HS-5 (cell line): ENCODE measurements at regions not wholly inside any gene's neighbourhood (a gene's known extent, or its start where the extent isn't known, plus 50 kb on each side); places are given as distances from the start of the nearest gene placed in this dataset.

Source experiments
- DNase-seq: peaks from one replicate; pipeline ENCODE4 v3.0.0-alpha.2; 2012; ENCODE audit warnings: low read depth

DNA sequence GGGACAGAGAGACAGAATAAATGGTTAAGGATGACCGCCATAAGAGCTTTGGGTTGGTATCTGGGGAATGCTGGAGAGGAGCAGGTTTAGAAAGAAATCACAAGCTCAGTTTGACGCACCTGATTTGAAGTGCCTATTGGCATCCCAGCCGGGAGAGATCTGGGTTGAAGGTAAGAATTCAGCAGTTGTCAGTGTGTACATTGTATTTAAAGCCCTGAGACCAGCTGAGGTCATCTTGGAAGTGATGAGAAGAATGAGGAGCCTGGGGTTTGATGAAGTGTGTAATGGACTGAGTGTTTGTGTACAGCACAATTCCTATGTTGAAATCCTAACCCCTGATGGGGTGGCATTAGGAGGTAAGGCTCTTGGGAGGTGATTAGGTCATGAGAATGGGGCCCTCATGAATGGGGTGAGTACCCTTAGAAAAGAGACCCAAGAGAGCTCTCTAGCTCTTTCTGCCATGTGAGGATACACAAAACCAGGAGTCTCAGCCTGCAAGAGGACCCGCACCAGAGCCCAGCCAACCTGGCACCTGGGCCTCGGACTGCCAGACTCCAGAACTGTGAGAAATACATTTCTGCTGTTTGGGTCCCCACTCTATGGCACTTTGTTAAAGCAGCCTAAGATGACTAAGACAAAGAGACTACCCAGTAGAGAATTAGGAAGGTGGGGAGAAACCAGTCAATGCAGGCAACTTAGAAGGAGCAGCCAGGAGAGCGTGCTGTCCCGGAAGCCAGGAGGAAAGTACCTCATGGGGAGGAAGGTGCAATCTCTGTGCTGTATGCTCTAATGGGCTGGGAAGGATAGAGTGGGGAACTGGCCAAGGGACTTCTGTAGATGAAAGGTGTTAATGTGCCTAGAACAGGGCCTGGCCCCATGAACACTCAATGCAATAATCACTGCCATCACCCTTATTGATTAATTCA is 133.7 kb upstream of the SLC24A3 start:
- no peak for DNase-seq

DNA sequence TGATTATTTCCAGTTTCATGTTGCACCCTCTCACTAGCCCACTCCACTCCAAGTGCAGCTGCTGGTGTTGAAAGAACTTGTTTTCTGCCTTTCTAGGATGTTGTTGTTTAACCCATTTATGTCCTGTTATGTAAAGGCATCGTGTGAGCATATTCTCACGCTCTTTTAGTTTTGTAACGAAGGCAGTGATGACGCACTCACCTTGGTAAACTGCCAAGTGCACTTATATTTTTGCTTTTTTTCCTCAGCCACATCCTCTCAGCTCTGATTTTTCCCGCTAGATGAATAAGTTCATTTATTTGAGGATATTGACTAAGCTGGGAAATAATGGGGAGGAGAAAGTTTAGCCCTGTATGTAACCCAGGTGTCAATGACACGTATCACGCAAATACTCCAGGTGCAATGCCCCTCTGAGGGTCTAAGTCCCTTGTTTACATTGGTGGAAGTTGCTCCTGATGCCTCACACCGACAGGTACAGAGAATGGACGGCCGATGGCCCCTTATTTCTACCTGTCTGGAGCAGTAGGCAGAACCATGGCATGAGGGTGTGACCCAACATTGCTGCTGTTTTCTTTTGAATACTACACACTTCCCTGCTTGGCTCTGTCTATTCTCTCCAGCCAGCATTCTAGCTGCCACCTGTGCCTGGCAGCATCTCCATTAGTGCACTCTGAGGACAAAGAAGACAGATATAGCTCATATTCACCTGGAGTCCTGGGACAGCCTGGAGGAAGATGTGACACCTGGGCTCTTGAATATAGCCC is 132.7 kb upstream of the SLC24A3 start:
- no peak for DNase-seq

DNA sequence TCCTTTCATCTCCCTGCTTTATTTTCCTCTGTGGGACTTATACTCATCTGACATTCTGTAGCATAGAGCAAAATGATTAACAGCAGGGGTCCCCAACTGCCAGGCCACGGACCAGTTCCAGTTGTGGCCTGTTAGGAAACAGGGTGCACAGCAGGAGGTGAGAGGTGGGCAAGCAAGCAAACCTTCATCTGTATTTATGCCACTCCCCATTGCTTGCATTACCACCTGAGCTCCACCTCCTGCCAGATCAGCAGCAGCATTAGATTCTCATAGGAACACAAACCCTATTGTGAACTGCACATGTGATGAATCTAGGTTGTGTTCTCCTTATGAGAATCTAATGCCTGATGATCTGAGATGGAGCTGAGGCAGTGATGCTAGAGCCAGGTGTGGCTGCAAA is 130.5 kb upstream of the SLC24A3 start:
- DNase-seq: no peak

DNA sequence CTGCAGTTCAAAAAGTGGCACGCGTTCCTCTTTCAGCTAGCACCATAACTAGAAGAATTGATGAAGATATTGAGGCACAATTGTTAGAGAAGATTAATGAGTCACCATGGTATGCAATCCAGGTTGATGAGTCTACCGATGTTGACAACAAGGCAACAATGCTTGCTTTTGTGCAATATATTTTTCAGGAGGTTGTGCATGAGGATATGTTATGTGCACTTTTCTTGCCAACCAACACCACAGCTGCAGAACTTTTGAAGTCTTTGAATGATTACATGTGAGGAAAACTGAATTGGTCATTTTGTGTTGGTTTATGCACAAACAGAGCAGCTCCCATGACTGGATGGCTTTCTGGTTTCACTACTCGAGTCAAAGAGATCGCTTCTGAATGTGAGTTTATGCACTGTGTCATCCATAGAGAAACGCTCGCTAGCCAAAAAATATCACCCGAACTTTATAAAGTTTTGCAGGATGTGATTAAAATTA is 129.3 kb upstream of the SLC24A3 start:
- DNase-seq: no peak

DNA sequence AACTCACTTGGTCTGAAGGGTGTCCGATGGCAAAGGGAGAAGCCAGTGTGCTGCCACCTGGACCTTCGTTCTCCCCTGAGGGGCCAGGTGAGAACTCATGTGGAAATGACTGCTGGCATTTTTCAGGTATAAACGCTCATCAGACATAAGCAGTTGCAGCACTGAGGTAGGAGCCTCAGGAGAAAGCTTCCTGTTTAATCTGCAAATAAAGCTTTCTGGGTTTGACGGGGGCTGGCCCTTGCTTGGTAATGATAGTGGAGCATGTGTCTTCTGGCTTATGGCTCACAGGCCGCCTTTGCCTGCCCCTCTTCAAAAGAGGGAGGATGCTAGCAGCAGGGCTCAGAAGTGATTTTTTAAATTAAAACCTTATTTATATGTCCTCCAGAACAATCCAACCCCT is 122.1 kb upstream of the SLC24A3 start:
- DNase-seq: no peak

DNA sequence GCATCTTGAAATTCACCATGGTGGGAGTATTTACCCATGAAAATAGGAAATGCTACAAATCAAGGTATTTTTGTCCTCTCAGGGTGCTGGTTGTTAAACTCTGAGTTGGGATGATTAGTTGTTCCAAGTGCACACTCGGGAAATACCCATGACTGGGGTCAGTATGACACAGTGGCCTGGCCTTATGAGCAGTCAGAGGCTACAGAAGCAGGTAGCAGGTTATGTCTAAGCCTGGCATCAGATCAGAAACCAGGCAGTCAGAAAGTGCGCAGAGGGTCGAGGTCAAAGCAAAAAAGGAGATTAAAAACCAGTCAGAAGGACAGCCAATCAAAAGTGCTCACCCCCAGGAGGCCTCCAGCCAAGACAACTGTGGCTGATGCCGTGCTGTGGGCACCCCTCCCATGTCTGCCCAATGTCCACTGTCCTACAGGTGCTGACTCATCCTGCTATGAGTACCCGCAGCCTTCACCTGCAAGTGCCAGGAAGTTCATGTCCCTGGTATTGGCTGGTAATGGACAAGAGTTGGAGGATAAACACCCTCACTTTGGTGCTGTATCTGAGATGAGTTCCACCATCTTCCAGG is 117.4 kb upstream of the SLC24A3 start:
- DNase-seq: no peak

DNA sequence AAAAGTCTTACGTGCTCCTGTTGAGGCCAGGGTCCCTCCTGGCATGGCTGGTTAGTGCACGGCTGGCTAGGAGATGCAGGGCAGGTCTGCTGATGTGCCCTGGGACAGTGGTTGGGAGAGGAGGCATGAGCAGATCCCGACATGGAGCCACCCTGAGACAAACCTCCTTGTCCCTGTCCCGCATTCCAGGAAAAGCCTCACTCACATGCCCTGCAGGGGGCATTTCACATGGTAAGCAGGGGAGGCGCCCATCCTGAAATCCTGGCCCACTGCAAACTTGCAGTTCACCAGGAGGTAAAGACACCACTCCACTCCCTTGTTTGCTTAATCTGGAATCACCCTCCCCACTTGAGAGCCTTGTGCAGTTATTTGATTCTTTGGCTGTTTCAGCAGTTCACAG is 116.7 kb upstream of the SLC24A3 start:
- DNase-seq: no peak

DNA sequence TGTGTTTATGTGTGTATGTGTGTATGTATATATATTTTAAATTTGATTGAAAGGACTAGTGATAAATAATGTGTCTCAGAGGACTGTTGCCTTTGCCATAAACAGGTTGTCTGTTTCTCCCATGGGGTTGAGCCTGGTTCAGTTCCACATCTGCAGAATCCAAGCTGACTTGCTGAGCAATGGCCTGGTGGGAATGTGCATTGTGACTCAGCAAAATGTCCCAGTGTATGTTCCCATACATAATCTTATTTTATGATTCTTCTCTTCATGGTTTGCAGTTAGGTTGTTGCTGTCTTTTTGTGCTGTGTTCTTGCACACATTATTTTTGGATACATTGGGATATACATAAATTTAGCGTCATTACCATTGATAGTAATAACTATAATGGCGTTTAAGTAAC is 115.6 kb upstream of the SLC24A3 start:
- DNase-seq: no peak

DNA sequence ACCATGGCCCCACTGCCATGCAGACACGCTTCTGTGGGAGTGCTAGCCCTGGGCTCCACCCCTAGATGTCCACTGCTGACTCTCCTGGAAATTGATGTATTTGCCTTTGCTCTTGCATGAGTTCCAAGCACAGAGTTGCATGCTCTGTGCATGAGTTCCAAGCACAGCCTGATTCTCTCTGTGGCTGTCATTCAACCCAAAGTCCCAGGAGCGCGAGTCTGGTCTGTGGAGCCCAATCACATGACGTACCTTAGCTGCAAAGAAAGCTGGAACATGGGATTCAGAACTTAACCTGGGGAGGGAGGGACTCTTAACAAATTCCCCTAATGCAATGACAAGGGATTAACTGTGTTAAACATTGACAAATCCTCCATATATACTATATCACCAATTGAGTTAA is 114.3 kb upstream of the SLC24A3 start:
- no peak for DNase-seq

DNA sequence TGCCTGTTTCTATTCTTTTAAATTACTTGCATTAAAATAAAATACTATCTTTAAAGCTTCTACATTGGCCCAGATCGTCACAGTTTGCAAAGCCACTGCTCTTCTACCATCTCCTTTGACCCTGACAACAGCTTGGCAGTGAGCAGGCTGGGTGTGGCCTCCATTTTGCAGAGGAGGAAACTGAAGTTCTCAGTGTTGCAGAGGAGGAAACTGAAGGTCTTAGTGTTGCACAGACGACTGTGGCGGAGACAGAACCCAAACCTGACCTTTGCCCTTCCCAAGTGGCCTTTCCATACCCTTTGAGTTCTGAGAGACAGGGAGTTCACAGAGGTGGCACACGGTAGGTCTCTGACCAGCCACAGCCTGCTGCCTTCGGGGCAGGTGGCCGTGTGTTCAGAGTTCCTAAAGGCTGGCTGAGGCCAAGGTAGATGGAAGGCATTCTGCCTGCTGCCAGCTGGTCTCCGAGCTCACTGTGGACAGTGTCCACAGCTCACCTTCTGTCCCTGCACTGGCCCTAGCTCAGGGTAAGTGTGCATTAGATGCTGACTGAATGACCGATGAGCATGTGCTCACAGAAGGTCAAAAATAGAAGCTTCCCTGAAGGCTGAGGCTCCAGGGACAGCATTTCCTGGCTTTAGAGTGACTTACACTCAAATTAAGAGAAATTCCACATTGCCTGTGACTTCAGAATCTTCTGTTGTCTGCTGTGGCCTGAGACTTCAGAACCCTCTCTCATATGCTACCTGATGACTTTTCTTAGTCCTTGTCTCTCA is 113.5 kb upstream of the SLC24A3 start:
- no peak for DNase-seq

DNA sequence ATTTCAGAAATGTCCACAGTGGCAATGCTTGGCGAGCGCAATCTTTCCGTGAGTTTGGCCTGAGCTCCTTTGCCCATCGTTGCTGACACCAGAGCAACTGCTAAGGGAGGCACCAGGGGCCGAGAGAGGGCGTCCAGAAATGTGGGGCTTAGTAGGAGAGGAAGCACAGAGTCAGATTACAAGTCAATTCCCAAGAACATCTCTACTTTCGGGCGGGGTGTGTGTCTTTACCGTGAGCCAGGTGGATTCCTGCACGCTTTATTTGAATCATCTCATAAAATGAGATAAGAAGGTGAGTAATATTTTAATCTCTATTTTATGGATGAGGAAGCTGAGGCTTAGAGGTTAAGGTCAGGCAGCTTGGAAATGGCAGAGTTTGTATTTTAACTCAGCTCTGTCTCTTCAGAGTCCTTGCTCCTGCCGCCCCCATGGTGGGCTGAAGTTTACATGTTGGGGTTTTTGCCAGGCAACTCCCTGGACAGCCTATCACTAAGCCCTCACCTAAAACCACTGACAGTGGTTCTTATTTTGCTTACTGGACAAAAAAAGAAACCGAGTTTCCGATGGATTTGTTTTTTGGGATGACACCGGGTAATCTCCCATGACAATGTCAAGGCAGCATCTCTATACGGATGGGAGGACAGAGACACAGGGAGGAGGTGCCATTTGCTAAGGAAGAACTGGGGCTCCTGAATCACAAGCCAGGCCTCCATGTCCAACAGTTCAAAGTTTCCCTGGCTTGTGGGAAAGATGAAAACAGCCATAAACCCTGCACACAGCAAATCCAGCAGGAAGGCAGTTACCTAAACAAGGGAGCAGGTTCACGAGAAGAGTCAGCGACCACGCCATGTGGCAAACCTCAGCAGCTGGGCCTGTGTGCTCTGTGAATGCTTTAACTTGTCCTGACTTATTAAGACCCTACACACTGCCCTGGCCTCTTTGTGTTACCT is 112.6 kb upstream of the SLC24A3 start:
- DNase-seq: no peak

DNA sequence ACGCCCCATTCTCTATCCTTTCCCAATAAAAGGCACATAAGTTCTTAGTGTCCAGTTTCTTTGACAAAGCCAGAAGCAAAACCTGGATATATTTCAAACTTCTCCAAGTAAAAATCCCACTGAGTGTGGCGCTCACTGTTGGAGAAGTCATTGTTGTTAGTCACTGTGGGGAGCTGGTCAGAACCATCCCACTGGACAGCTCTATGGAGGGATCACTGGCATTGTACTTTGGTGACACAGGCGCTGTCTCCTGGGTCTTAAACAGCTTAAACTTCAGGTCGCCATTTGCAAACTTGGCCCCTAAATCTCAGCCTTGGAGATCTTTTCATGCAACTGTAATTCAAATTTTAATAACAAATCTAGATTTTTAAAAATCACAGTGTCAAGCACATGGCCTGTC is 111.5 kb upstream of the SLC24A3 start:
- DNase-seq: no peak

DNA sequence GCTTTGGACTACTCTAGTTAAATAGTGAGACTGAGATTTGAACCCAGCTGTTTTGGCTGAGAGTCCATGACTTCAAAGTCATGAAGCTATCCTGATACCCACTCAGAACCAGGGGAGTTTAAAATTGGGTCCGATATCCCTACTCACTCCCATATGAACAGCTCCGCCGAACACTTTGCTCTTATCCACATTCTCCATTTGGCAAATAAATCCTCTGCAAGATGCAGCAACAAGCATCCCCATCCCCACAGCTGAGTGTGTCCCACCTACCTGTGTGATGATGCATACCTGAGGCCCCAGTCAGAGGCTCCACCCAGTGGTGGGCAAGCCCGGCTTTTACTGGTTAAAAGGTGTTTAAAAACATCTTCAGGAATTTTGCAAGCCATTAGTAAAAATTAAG is 108.3 kb upstream of the SLC24A3 start:
- no peak for DNase-seq

DNA sequence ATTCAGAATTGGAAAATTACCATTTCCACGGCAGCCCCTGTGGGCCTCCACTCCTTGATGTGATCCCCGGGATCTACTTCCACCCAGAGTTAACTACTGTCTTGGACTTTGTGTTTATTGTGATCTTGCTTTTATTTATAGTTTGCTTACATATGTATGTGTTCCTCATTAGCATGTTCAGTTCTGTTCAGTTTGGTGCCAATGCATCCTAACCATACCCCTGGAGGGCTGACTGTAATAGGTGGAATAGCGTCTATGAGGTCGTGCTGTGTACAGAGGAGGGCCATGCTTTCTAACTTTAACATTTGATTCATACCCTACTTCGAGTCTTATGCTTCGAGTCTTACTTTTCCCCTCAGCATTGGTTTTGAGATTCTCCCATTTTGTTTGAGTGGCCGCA is 104.3 kb upstream of the SLC24A3 start:
- DNase-seq: no peak

DNA sequence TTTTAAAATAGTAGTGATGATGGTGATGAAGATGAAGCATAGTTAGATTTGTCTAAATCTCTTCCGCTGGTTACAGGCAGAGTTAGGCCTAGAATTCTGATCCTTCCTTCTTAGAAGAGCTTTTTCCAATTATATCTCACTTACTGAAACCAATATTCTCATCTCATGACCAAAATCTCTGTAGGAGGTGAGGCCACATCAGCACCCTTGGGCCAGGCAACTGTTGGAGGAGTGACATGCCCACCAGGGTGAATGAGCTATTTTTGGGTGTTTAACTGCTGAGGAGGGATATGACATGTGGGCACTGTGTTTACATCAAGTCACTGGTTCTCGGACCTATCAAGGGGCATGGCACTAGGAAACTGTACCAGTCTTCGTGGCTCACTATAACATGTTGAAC is 102.2 kb upstream of the SLC24A3 start:
- DNase-seq: no peak

DNA sequence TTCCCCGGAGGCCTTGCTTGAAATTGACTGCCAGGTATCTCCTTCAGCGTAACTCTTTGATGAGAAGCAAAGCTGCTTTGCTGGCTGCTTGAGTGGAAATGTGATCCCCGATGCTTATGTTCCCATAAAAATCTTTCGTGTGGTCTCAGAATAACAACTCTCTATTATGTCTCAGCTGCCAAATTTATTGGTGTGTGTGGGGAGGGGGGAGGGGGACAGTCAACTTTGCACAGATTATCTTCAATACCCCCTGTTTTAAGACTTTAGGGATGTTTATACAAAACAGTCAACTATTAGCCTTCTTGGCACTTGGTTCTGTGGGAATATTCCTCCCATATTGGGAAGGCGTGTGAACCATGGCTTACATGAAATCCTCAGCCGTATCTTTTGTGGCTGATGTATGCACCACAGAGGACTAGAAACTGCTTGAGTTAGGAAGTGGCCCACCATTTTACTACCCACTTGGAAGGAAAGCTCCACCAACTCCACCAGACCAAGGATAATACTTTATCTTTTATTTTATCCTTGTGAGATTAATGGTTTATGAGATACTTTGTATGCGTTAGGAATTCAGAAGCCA is 101.5 kb upstream of the SLC24A3 start:
- DNase-seq: no peak

DNA sequence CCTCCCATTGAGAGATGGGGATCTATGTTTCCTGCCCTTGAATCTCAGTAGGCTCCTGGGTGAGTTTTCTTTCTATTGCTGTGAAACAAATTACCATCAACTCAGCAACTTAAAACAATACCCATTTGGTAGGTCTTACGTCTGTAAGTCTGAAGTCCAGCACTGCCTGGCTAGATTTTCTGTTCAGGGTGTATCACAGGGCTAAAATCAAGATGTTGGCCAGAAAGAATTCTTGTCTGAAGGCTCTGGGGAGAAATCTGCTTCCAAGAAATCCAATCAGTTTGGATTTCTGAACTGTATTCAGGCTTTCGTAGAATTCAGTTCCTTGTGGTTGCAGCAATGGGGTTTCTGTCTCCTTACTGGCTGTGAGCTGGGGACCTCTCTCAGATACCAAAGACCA is 99.6 kb upstream of the SLC24A3 start:
- DNase-seq: no peak

DNA sequence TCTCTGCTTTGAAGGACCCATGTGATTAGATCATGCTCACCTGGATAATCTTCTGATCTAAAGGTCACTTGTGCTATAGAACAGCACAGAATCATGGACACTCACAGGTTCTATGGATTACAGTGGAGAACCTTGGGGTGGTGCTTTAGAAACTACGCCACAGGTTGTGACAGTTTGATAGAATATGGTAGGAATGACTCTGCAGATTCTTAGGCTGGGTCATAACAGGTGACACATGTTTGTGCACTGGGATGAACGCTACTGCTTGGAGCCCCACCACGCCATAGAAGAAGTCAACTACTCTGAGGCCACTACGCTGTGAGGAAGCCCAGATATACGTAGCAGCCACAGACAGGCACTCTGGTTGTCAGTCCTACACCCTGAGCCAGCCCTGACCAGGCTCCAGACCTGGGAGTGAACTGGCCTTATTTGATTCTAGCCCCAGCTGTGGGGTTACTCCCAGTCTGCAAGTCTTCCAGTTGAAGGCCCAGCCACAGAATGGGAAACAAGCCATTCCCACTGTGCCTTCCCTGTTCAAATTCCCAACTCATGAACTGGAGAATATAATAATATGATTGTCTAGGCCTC is 99.0 kb upstream of the SLC24A3 start:
- no peak for DNase-seq

DNA sequence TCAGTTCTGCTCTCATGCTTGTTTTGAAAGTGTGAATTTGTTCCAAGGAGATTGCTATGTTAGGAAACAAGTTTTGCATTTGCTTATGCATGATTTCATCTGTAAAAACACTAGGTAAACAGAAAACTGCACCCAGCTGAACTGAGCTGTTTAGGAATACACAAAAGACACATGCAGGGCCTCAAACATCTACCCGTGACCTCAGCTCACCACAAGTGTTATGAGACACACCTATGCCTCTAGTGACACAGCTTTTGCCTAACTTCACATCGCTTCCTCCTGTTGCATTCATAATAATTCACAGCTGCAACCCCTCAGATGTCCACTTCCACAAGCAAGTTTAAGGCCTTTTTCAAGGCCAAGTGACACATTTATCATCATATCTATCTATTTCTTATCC is 98.0 kb upstream of the SLC24A3 start:
- DNase-seq: no peak

DNA sequence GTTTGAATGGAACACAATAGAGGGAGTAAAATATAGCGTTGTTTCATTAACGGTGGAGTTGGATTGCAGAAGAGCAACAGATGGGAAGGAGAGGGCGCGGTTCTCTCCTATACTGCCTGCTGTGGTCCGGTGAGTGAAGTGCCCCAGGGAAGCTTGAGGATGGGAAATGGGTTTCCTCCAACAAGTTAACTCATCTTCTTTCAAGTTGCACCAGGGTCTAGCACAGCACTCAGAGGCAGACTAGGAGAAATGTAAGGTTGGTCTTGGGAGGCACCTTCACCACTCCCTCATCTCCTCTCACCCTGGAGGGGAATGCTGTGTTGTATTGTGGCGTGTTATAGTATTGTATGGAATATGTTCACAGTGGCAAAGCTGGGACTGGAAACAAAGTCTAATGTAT is 96.9 kb upstream of the SLC24A3 start:
- no peak for DNase-seq
